HG03025 (cell line): ENCODE measurements at regions not wholly inside any gene's neighbourhood (a gene's known extent, or its start where the extent isn't known, plus 50 kb on each side); places are given as distances from the start of the nearest gene placed in this dataset.

Experiments used
- ATAC-seq: cut with Tn5 transposase; IDR thresholded peaks from one replicate; pipeline ENCODE4 v1.9.1; 2021; ENCODE audit warnings: mild to moderate bottlenecking, moderate library complexity; ENCODE audit not compliant: unreplicated experiment, low FRiP score

DNA sequence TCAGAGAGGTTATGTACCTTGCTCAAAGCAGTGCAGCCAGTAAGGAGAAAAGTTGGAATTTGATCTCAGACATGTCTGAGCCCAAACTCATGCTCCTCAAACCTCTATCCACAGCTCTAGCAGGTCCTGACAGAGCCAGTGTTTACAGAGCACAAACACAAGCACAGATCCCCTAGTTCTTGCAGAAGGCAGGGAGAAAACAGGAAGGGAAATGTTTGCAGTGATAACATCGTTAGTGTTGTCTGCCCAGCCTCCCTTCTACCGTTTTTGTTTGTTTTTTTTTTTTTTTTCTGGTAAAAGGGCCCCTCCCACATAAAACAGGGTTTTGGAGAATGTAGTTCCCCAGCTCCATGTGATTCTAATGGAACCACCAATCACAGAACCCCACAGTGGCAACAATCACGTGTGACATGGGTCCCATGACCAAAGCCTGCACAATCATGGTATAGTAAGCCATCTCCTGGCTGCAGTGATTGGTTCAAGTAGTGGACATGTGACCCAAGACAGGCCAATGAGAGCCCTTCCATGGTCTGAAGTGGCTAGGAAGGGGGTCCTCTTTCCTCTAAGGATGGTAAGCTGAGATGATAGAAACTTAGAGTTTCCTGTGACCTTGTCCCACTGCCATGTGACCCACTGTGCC lies 513.4 kb downstream of the MED13L start:
- no peak for ATAC-seq

DNA sequence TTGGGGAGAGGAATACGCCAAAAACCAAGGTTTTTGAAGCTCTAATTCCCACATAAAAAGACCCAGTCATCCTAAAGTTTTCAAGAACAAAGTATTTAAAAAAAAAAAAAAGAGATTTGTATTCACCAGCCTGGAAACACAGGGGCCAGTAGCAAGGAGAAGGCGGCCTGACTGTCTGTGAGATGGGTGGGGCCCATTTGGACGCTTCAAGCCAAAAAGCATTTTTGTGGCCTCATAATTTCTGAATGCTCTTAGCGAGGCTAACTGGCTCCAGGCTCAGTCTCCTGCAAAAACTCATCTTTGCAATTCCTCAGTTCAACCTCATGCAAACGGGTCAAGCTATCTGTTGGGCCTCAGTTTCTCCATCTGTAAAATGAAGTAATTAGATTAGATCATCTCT lies 514.1 kb downstream of the MED13L start:
- ATAC-seq, result no peak

DNA sequence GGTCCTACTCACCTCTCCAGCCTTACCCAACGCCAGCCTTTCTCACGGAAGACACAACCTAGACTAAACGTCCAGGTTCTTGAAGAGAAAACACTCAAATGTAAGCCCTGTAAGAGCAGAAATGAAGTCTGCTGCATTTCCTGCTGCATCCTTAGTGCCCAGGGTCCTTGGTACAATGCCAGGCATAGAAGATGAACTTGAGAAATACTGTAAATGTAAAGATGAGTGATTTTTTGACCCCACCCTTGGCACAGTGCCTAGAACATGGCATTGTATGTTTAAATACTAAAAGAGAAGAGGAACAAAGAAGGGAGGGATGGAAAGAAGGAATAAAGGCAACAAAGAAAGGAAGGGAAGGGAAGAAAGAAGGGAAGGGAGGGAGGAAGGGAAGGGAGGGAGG lies 514.6 kb downstream of the MED13L start:
- ATAC-seq, result no peak

GRCh38 chr12:115761784-115762183 lies 515.7 kb downstream of the MED13L start:
- no peak for ATAC-seq

- no peak for ATAC-seq
These were observed 517.3 kb downstream of the MED13L start for GRCh38 chr12:115760231-115760630.

DNA sequence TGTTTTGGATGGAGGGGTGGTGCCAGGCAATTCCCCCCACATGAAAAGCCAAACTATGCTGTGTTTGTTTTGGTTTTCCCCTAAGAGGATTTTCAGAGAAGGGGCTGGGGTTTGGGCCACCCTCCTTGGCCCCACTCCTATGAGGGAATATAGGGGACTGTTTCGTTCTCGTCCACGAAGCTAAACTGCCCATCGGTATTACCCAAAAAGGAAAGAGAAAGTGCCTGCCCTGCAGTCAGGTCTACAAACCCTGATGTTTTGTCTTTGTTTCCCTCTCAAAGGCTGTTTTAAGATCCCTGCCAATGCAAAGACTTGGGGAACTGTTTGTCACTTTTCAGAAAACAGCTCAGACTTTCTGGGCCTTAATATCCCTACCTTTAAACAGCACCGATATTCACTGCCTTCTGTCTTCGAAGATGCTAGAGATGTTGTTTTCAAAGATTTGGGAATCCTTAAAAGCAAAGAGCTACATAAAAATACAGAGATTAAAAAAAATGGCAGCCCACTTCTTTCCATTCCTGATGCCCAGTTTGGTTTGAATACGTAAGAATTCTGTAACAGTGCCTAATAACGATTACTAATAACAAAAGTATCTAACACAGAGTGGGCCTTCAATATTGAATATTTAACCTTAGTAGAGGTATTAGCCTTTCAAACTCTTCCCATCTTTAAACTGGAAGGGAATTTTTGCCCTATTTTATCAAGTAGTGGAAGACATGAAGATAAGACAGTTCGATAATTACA lies 518.4 kb downstream of the MED13L start:
- ATAC-seq, result no peak

- no peak for ATAC-seq
These were observed 519.3 kb downstream of the MED13L start for GRCh38 chr12:115758183-115758582.

GRCh38 chr12:115756804-115757203 lies 520.7 kb downstream of the MED13L start:
- ATAC-seq, result no peak

DNA sequence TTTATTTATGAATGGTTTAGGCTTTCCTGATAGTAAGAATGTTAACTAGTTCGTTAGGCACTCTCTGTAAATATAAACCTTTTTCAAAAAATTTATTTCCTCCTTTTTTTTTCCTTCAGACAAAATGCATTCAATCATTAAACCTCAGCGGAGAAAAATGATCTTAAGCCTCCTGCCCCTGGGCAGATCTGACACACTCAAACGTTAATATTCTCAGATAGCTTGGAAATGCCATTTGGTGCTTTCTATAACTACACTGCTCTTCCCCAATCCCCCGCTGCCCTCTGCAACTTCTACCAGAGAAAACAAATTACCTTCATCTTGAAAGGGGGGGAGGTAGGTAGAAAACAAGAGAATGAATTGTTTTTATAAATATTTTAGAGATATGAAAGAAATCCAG lies 521.2 kb downstream of the MED13L start:
- ATAC-seq, result no peak

DNA sequence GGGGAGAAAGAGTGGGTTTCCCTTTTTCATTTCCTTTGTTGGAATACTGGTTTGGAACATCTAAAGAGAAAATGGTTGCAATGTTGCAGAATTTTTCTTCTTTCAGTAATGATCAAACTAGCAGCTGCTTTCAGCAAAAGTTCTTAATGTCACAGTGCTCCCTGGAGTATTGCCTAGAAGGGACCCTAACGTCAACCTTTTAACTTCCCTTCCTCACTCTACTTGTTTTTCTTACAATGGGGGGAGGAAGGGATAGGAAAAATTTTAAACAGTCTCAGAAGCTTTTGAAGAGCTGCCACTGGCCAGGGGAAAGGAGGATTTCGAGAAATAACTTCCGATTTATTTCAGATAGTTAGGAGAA lies 521.8 kb downstream of the MED13L start:
- ATAC-seq, result no peak

DNA sequence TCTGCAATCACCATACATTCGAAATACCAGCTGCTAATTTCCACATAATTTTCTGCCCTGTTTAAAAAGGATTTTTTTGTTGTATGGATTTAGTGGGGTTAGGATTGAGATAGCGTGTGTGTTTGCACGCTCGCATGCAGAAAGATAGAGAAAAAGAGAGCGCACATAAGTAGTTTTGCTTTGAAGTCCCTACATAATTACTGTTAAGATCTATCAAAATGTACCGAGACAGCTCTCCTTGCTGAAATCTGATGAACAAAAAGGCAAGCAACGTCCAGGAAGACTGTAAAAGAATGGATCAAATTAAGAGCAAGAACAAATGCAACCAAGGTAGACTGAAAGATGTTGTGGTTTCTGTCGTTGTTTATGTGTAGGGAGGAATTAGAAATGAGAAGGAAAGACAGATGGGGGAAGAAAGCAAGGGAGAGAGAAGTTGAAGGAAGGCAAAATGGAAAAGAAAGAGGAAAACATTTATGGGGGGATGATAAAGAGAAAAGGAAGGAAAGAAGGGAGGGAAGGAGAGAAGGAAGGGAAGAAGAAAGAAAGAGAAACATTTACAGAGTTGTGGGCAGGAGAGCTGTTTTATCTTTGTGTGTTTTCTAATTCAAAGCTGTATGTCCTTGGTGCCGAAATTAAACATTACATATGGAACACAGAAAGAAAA lies 522.3 kb downstream of the MED13L start:
- no peak for ATAC-seq

GRCh38 chr12:115752913-115753726 lies 524.4 kb downstream of the MED13L start:
- ATAC-seq, result no peak

- ATAC-seq, result no peak
These were observed 525.3 kb downstream of the MED13L start for GRCh38 chr12:115752156-115752555.

- no peak for ATAC-seq
These were observed 527.2 kb downstream of the MED13L start for GRCh38 chr12:115750340-115750739.

DNA sequence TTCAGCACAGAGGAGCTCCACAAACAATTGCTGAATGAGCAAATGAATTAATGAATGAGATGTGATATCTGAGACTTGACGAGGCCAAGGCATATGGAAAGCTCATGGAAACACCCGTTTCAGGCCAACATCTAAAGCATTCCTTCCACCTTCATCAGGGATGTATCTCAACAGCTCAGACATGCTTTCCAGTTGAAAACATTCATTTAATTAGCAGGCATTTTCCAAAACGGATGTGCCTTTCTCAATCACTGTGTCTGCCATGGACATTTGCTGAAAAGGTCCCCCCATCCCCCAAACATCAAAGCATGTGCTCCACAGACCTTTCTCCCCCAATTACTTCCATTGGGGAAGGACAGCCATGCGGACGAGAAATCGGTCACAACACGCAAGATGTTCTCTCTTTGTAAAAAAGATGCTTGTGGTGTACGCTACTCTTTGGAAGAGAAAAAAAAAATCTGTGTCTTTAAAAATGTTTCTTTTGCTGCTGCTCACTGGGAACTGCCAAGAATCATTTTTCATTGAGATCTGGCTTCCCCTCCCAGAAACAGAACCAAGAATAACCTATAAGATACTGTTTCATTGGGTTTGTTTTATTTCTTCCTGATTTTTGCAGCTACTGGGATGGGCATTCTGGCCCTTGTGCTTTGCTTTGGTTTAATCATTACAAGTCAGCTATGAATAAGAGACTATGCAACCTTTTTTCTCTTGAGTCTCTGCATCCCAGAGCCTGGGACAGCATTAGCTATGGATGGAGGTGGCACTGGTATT lies 528.2 kb downstream of the MED13L start:
- no peak for ATAC-seq

DNA sequence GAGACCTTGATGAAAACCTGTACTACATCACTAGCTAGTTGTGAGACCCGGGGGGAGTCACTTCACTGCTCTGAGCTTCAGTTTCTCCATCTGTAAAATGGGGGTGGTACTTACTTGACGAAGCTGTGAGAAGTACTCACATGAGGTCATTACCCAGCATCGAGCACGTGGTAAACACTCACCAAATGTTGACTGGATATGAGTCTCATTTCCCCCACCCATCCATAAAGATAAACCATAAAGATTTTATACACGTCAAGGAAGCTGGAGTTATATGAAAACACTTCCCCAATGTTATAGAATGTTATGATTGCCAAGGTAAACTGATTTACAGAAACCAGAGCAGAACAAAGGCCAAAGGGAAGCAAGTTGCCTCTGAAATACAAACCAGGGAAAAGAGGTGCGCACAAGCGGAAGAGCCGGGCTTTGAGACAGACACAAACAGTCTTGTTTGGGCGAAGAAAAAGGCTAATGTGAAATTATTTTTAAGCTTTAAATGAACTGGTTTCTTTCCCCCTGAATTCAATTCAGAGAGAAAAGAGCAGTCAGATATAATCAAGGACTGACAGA lies 536.8 kb downstream of the MED13L start:
- ATAC-seq, result no peak

GRCh38 chr12:115737895-115738294 lies 539.6 kb downstream of the MED13L start:
- ATAC-seq, result no peak

- ATAC-seq, result no peak
These were observed 541.1 kb downstream of the MED13L start for GRCh38 chr12:115736360-115736759.

DNA sequence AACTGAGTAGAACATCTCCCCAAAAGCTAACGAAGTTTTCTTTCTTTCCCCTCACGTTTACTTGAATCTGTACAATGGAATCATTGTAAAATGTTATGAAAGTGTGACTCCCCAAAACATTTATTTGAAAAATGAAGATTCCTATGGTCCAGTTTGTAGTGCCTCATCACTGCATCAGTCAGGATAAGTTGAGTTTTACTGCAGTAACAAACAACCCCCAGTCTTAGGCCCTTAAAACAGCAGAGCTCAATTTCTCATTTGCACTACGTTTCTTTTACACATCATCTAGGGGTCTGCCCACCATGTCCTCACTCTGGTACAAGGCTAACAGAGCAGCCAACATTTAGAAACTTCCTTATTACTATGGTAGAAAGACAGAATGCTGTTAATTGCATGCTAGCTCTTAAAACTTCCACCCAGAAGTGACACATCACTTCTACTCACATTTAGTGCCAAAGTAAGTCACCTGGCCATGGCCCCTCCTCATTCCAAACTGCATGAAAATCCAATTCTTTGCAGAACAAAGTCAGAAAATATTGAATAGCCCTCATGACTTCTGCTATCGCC lies 546.4 kb downstream of the MED13L start:
- ATAC-seq, result no peak

DNA sequence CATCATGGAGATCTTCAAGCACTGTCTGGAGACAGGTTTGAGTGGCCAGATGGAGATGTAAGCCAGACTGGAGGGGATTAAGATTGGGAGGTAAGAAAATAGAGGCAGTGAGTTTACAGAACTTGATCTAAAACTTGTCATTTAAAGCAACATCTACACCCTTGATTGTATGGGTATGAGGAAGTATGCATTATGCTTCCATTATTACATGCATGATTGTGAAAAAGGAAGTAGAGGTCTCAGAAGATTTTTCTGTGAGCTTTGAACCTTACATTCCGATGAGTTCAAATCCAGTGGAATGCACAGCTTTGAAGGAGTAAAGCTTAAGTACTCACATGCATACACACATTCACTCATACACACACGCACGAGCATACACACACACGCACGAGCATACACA lies 550.8 kb downstream of the MED13L start:
- no peak for ATAC-seq
